ENCODE measurements at regions not wholly inside any gene's neighbourhood (a gene's known extent, or its start where the extent isn't known, plus 50 kb on each side); places are given as distances from the start of the nearest gene placed in this dataset.

DNA sequence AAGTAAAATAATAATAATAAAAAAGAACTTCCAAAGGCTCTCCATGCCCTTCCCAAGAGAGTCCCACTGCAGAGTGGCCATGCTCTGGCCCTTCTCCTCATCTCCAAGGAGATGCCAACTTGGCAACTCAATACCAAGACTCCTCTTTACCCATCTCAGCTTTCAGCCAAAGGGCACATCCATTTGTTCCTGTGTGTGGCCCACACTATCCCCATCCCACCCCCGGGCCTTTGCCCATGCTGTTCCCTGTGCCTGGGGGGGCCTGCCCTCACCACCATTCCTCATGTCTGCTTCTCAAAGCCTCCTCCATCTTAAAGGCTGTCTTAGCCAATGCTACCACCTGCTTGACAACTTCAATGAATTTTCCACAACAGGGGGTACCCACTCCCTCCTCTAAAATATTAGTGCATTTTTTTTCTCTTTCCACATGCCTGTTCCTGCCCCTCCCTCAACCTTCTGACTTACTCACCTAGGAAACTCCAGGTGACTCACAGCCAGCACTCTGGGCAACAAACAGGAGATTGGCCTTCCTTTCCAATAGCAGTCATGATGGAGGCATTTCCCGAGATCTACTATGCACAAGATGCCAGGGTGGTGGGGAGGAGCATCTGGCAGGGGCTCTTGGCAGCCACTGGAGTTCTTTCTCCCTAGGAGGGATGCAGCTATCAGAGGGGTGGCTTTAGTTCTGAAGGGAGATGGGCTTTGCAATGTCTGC is 109.4 kb upstream of the SMAD3 start:
- Histone ChIP-seq H2BK20ac (ENCODE audit: low read depth, low read length) (no peak overlapping the region), H3K18ac (ENCODE audit: low read depth, low read length) (no peak overlapping the region), H3K36me3 (ENCODE audit: control insufficient read depth, insufficient read depth, low read length) (no peaks in the 10 kb centered on the region), H3K9ac (ENCODE audit: low read depth, low read length) (no peak overlapping the region), H3K23ac (ENCODE audit: low read depth, low read length) (0 out of 2 replicates have a peak overlapping the region, but pooled peaks have one; percentile 52), H4K5ac (ENCODE audit: low read depth, low read length) (no peak overlapping the region), H3K4me2 (ENCODE audit: low read depth, low read length) (no peak overlapping the region), H3K79me1 (ENCODE audit: low read depth in 1 of 2, low read length in 2 of 2) (no peaks in the 10 kb centered on the region), H2BK5ac (ENCODE audit: low read depth, low read length, poor library complexity, severe bottlenecking) (no peak overlapping the region), H3K27me3 (ENCODE audit: control insufficient read depth, insufficient read depth, low read length) (peaks cover 5% of the 10 kb centered on the region), H4K91ac (ENCODE audit: insufficient read depth, low read depth, low read length) (no peak overlapping the region), H2AK5ac (ENCODE audit: low read depth, low read length) (no peak overlapping the region), H3K4ac (ENCODE audit: low read depth, low read length) (peak overlapping the region; percentile 15), H3K14ac (replicated peaks; ENCODE audit: low read depth, low read length) (peak overlapping the region; percentile 46; the same call in 1 of the 2 replicates), H4K20me1 (ENCODE audit: insufficient read depth, low read length) (no peaks in the 10 kb centered on the region; the same call in 1 of the 2 replicates), H3K9me3 (ENCODE audit: control insufficient read depth, insufficient read depth, low read length) (no peaks in the 10 kb centered on the region), H3K4me3 (ENCODE audit: insufficient read depth, low read depth, low read length) (no peak overlapping the region), H3K27ac (ENCODE audit: insufficient read depth, low read length) (no peak overlapping the region), H2AK9ac (replicated peaks; ENCODE audit: low read depth, low read length, poor library complexity) (no peak overlapping the region), H3K9me1 (ENCODE audit: insufficient read depth, low read length) (peaks cover 12% of the 10 kb centered on the region; the same call in 1 of the 2 replicates), H3K4me1 (ENCODE audit: control insufficient read depth, insufficient read depth, low read length) (peaks cover 3% of the 10 kb centered on the region; the same call in 1 of the 2 replicates), H4K8ac (ENCODE audit: low read depth in 2 of 2, low read length in 2 of 2) (no peak overlapping the region), H2BK120ac (ENCODE audit: low read depth, low read length) (peak overlapping the region; percentile 38), H2BK15ac (ENCODE audit: low read depth, low read length) (no peak overlapping the region), H3K56ac (ENCODE audit: extremely low read depth, insufficient read depth, low read length) (no peak overlapping the region), H2AFZ (replicated peaks; ENCODE audit: low read length, poor library complexity) (peak overlapping the region; percentile 56)
- dilution Hi-C loops (cut with HindIII; ENCODE audit: low sequenced_read_pairs, unreplicated experiment) (no loop called here), in situ Hi-C loops (cut with MboI; ENCODE audit: low sequenced_read_pairs) (no loop called here), intact Hi-C loops (cut with micrococcal nuclease) (no loop called here)
- POLR2A ChIA-PET (ENCODE audit: unreplicated experiment): no interaction called here
- WGBS, 2 experiments (ENCODE audit: extremely low coverage in 2 of 2, insufficient read length in 1 of 2): 100% methylated on average over 1 of the region's 2 CpGs; no CpG with 5 or more reads in 1 of the 2 experiments
- DNase-seq (peak; percentile 80), ATAC-seq (ENCODE audit: low read depth) (peak; percentile 49; the same call in 1 of the 2 replicates)
- 0 out of 2 replicates have a peak, but pooled peaks have one; percentile 12 for TF ChIP-seq MAZ (IDR thresholded peaks at IDR 0.05; ENCODE audit: borderline replicate concordance, low read depth, low read length)
- TF ChIP-seq, protein P1, sequence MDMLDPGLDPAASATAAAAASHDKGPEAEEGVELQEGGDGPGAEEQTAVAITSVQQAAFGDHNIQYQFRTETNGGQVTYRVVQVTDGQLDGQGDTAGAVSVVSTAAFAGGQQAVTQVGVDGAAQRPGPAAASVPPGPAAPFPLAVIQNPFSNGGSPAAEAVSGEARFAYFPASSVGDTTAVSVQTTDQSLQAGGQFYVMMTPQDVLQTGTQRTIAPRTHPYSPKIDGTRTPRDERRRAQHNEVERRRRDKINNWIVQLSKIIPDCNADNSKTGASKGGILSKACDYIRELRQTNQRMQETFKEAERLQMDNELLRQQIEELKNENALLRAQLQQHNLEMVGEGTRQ (IDR thresholded peaks at IDR 0.05; ENCODE audit: low read depth, low read length): no peak
- BruUV-seq (replicated peaks): no TSS peak
- CTCF ChIA-PET: no interaction called here
